ENCODE measurements at regions not wholly inside any gene's neighbourhood (a gene's known extent, or its start where the extent isn't known, plus 50 kb on each side); places are given as distances from the start of the nearest gene placed in this dataset.

DNA sequence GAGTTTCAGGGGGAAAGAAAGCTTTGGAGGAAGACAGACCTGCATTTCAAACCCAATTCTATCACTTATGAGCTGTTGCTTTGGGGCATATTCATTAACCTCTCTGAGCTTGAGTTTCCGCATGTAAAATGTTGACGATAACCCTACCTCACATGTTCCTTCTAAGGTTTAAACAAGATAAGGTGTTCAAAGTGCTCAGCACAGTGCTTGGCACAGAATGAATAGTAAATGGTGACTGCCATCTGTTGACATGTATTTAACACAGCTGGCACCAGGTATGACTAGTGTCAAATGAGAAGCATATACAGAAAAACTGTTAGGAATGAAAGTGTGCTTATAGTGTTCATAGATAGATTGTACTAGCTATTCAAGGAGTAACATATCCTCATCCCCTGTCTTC is 155.5 kb downstream of the PTGER3 start:
- ATAC-seq (ENCODE audit: low FRiP score): no peak

DNA sequence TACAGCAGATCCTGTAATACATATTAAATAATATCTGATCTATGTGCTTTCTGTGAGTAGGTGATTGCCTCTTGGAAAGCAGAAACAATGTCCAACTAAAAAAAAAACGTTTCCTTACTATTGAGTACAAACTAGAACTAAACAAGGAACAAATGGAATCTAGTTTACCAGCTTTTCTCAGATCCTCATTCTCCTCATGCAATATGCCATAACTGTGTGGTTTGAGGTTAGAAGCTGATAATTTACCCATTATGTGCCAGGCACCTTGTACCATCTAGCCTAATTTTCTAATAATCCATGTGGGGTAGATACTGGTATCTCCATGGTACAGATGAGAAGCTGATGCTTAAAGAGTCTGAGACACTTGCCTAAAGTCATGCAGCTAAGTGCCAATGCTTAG is 154.7 kb downstream of the PTGER3 start:
- TF ChIP-seq, protein P1, sequence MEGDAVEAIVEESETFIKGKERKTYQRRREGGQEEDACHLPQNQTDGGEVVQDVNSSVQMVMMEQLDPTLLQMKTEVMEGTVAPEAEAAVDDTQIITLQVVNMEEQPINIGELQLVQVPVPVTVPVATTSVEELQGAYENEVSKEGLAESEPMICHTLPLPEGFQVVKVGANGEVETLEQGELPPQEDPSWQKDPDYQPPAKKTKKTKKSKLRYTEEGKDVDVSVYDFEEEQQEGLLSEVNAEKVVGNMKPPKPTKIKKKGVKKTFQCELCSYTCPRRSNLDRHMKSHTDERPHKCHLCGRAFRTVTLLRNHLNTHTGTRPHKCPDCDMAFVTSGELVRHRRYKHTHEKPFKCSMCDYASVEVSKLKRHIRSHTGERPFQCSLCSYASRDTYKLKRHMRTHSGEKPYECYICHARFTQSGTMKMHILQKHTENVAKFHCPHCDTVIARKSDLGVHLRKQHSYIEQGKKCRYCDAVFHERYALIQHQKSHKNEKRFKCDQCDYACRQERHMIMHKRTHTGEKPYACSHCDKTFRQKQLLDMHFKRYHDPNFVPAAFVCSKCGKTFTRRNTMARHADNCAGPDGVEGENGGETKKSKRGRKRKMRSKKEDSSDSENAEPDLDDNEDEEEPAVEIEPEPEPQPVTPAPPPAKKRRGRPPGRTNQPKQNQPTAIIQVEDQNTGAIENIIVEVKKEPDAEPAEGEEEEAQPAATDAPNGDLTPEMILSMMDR (IDR thresholded peaks at IDR 0.05): no peak
- DNase-seq (ENCODE audit: low spot score) (no peak), ATAC-seq (ENCODE audit: low FRiP score) (no peak)

More for the DNA sequence above, 155.5 kb downstream of the PTGER3 start:
- TF ChIP-seq, protein P1 (IDR thresholded peaks at IDR 0.05): no peak
- no peak for DNase-seq (ENCODE audit: low spot score)

DNA sequence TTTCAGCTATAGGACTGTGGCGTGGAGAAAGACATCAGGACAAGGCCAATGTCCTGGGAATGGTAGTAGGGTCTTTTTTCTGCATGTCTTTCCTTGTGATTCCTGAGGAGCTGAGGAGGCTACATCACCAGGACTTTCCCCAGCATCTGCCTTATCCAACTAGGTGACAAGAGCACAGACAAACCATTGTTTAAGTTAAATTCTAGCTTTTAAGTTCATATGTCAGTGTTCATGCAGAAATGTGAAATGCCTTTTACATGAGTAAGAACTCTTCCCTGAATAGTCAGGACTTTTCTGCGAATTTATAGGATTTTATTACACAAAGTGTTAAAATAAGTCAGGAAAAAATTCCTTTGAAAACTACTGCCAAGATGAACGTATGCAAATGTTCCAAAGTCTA is 154.2 kb downstream of the PTGER3 start:
- no peak for ATAC-seq (ENCODE audit: low FRiP score)
- no peak for DNase-seq (ENCODE audit: low spot score)
- TF ChIP-seq, protein P1 (IDR thresholded peaks at IDR 0.05): no peak

DNA sequence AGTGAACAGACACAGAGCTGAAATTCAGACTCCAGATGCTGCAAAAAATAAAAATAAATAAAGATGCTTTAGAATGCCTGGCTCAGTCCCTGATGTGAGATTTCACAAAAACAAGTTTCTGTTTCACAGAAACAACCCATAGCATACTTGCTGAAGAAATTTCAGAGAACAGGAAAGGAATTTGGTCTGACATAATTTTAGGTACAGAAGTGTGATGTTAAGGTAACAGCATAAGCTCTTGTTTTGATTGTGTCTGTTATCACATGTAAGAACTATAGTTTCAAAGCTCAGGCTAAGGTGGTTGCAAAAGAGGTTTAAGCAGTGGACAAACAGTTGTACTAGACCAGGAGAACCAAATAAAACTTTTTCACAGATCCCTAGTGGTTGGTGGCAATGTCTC is 152.1 kb downstream of the PTGER3 start:
- no peak for DNase-seq (ENCODE audit: low spot score)
- no peak for ATAC-seq (ENCODE audit: low FRiP score)
- TF ChIP-seq, protein P1 (IDR thresholded peaks at IDR 0.05): no peak

DNA sequence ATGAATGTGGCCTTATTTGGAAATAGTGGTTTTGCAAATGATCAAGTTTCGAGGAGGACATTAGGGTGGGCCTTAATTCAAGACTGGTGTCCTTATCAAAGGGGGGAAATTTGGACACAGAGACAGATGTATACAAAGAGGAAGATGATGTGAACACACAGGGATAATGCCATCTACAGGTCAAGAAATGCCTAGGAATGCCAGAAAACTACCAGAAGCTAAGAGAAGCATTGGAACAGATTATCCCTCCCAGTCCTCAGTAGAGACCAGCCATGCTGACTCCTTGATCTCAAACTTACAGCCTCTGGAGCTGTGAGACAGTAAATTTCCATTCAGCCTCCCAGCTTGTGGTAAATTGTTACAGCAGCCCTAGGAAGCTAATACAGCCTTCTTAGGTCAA is 151.4 kb downstream of the PTGER3 start:
- TF ChIP-seq, protein P1 (IDR thresholded peaks at IDR 0.05): no peak
- ATAC-seq (ENCODE audit: low FRiP score) (no peak), DNase-seq (ENCODE audit: low spot score) (no peak)

- TF ChIP-seq, protein P1 (IDR thresholded peaks at IDR 0.05): no peak
- no peak for DNase-seq (ENCODE audit: low spot score)
- no peak for ATAC-seq (ENCODE audit: low FRiP score)
Observed at GRCh38 chr1:70897273-70897672, 150.3 kb downstream of the PTGER3 start.

DNA sequence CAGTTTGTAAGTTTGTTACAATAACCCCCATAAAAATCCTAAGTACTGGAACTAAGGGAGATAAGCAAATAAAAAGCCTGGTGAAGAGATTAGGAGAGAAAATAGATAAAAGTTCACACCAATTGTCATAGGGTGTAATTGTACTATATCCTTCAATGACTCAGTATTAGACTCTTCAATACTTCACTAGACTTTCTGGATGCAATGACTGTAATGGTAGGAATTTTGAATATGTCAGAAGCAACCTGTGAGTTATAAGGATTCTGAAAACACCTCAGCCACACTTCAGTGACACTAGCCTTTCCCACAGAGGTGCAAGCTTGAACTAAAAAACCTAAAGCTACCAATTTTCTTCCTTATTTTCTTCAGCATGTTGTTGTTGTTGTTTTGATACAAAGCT is 147.9 kb downstream of the PTGER3 start:
- TF ChIP-seq, protein P1 (IDR thresholded peaks at IDR 0.05): no peak
- ATAC-seq (ENCODE audit: low FRiP score) (no peak), DNase-seq (ENCODE audit: low spot score) (no peak)
